Upper lobe of left lung (tissue), 4 donors: ENCODE measurements at regions not wholly inside any gene's neighbourhood (a gene's known extent, or its start where the extent isn't known, plus 50 kb on each side); places are given as distances from the start of the nearest gene placed in this dataset.

ENCODE experiments used
- CTCF ChIP-seq, 6 experiments: fragments of 450-650 bp in 4 of 6; fragments of 200-600 bp in 2 of 6; sonication (generic) in 2 of 6; IDR thresholded peaks; one replicate each; pipeline ENCODE4 v1.5.1; 2016 to 2019; ENCODE audit warnings: antibody characterized with exemption in 6 of 6
- EP300 ChIP-seq, 4 donors: sonication (generic); formaldehyde crosslinking; IDR thresholded peaks; one replicate each; pipeline ENCODE4 v1.5.1; 2017; ENCODE audit warnings: antibody characterized with exemption in 4 of 4, control low read depth in 2 of 4
- POLR2A ChIP-seq, 4 donors: fragments of 450-650 bp; IDR thresholded peaks; one replicate each; pipeline ENCODE4 v1.5.1; 2016 to 2017; ENCODE audit warnings: antibody characterized with exemption in 4 of 4, mild to moderate bottlenecking in 2 of 4
- POLR2AphosphoS5 ChIP-seq, 2 donors: sonication (generic); formaldehyde crosslinking; IDR thresholded peaks; one replicate each; pipeline ENCODE4 v1.5.1; 2017; ENCODE audit warnings: antibody characterized with exemption in 2 of 2

- TF ChIP-seq POLR2A (IDR thresholded peaks at IDR 0.05) = no peak
- TF ChIP-seq CTCF (IDR thresholded peaks at IDR 0.05) = no peak
- TF ChIP-seq POLR2AphosphoS5 (IDR thresholded peaks at IDR 0.05) = no peak
- no peak for TF ChIP-seq EP300 (IDR thresholded peaks at IDR 0.05)
Observed at GRCh38 chr14:97213720-97214119, 416.5 kb downstream of the VRK1 start.
